ENCODE measurements at regions not wholly inside any gene's neighbourhood (a gene's known extent, or its start where the extent isn't known, plus 50 kb on each side); places are given as distances from the start of the nearest gene placed in this dataset.

- TF ChIP-seq EZH2phosphoT487 (IDR thresholded peaks at IDR 0.05; ENCODE audit: low read depth, severe bottlenecking, unreplicated experiment): no peak
- TF ChIP-seq, protein P1, sequence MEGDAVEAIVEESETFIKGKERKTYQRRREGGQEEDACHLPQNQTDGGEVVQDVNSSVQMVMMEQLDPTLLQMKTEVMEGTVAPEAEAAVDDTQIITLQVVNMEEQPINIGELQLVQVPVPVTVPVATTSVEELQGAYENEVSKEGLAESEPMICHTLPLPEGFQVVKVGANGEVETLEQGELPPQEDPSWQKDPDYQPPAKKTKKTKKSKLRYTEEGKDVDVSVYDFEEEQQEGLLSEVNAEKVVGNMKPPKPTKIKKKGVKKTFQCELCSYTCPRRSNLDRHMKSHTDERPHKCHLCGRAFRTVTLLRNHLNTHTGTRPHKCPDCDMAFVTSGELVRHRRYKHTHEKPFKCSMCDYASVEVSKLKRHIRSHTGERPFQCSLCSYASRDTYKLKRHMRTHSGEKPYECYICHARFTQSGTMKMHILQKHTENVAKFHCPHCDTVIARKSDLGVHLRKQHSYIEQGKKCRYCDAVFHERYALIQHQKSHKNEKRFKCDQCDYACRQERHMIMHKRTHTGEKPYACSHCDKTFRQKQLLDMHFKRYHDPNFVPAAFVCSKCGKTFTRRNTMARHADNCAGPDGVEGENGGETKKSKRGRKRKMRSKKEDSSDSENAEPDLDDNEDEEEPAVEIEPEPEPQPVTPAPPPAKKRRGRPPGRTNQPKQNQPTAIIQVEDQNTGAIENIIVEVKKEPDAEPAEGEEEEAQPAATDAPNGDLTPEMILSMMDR (IDR thresholded peaks at IDR 0.05; ENCODE audit: poor library complexity): no peak
- TF ChIP-seq EZH2 (IDR thresholded peaks at IDR 0.05; ENCODE audit: borderline replicate concordance): no peak
These were observed 157.4 kb downstream of the TRIM27 start for GRCh38 chr6:28766426-28766825.

Measured in hepatocyte (in vitro differentiated cells).